ENCODE measurements at regions not wholly inside any gene's neighbourhood (a gene's known extent, or its start where the extent isn't known, plus 50 kb on each side); places are given as distances from the start of the nearest gene placed in this dataset.

GRCh38 chr10:108771106-108771505, 1152.2 kb downstream of the XPNPEP1 start:
- DNase-seq (ENCODE audit: low read depth in 1 of 2, low spot score in 2 of 2) = no peak
- no peak overlapping the region for H2BK15ac ChIP-seq (ENCODE audit: low read length)
- no peak overlapping the region for H3K4me3 ChIP-seq (ENCODE audit: extremely low read depth in 1 of 4, insufficient read depth in 2 of 4, low read depth in 3 of 4, low read length in 4 of 4)
- H3K18ac ChIP-seq (ENCODE audit: extremely low read depth, low read length) = no peak overlapping the region
- no peak overlapping the region for H4K5ac ChIP-seq (ENCODE audit: insufficient read length, low read depth, low read length)
- no peaks in the 10 kb centered on the region for H3K36me3 ChIP-seq (ENCODE audit: control insufficient read depth in 2 of 4, insufficient read depth in 4 of 4, low read length in 3 of 4)
- H3K4me1 ChIP-seq (replicated peaks in 1 of 4; ENCODE audit: control insufficient read depth in 3 of 4, insufficient read depth in 4 of 4, low read length in 3 of 4) = no peaks in the 10 kb centered on the region
- no peak overlapping the region; the same call in 1 of the 2 replicates for H2AFZ ChIP-seq (ENCODE audit: low read length)
- no peak overlapping the region for H3K4me2 ChIP-seq (ENCODE audit: insufficient read depth in 1 of 2, low read depth in 2 of 2, low read length in 2 of 2)
- CTCF ChIA-PET (ENCODE audit: partially characterized antibody) = interaction anchor here (0.6 to 0.7 kb wide), 3 partner anchors 120 to 1522 kb away, joined by 3 to 4 read pairs (median 3); no protein-coding TSS in a partner anchor
- H3K23me2 ChIP-seq (ENCODE audit: low read depth, low read length) = no peaks in the 10 kb centered on the region
- no peak overlapping the region for H2BK5ac ChIP-seq (ENCODE audit: low read depth, low read length)
- H3K9me3 ChIP-seq (ENCODE audit: insufficient read depth in 2 of 2, low read depth in 1 of 2, low read length in 1 of 2) = no peaks in the 10 kb centered on the region
- H3K14ac ChIP-seq (ENCODE audit: insufficient read length) = no peak overlapping the region
- H2BK12ac ChIP-seq (ENCODE audit: low read depth, low read length) = no peak overlapping the region
- POLR2A ChIA-PET (ENCODE audit: partially characterized antibody) = no interaction called here
- H4K20me1 ChIP-seq (replicated peaks in 1 of 2; ENCODE audit: control insufficient read depth in 1 of 2, insufficient read depth in 2 of 2, low read length in 2 of 2) = no peaks in the 10 kb centered on the region
- no peaks in the 10 kb centered on the region for H3K27me3 ChIP-seq (replicated peaks in 1 of 4; ENCODE audit: control insufficient read depth in 3 of 4, extremely low read depth in 1 of 4, insufficient read depth in 3 of 4, low read length in 3 of 4)
- no peak overlapping the region for H3K27ac ChIP-seq (ENCODE audit: low read depth, low read length)
- H2AK5ac ChIP-seq (ENCODE audit: low read depth, low read length) = no peak overlapping the region
- H3K56ac ChIP-seq (replicated peaks; ENCODE audit: insufficient read length, low read depth, low read length) = no peak overlapping the region
- H4K91ac ChIP-seq (replicated peaks; ENCODE audit: insufficient read length, low read length) = no peak overlapping the region
- no peaks in the 10 kb centered on the region for H3K79me1 ChIP-seq (ENCODE audit: low read depth, low read length)
- H3K79me2 ChIP-seq (ENCODE audit: control insufficient read depth in 1 of 2, insufficient read depth in 2 of 2, low read length in 2 of 2) = no peaks in the 10 kb centered on the region
- no peak overlapping the region for H4K8ac ChIP-seq (ENCODE audit: extremely low read depth, insufficient read depth, low read length)
- no peak overlapping the region for H3K23ac ChIP-seq (ENCODE audit: insufficient read length)
- no peak for FAIRE-seq
- H2BK120ac ChIP-seq (replicated peaks; ENCODE audit: low read depth, low read length) = no peak overlapping the region
- no peak overlapping the region for H2BK20ac ChIP-seq (ENCODE audit: low read length)
- H3K9ac ChIP-seq (replicated peaks in 1 of 4; ENCODE audit: extremely low read depth in 1 of 4, low read depth in 3 of 4, low read length in 3 of 4) = no peak overlapping the region
- H3K4ac ChIP-seq (replicated peaks; ENCODE audit: insufficient read length, low read depth, low read length) = no peak overlapping the region
- TF ChIP-seq CEBPB (IDR thresholded peaks at IDR 0.05; ENCODE audit: low read depth, low read length) = no peak
- TF ChIP-seq MAFK (IDR thresholded peaks at IDR 0.05; ENCODE audit: low read depth, low read length) = no peak
- TF ChIP-seq E2F6 (IDR thresholded peaks at IDR 0.05) = no peak
- no peak for TF ChIP-seq KDM4A (IDR thresholded peaks at IDR 0.05; ENCODE audit: low read depth, low read length, severe bottlenecking)
- no peak for TF ChIP-seq TBP (IDR thresholded peaks at IDR 0.05; ENCODE audit: low read depth, low read length)
- TF ChIP-seq, protein P1, sequence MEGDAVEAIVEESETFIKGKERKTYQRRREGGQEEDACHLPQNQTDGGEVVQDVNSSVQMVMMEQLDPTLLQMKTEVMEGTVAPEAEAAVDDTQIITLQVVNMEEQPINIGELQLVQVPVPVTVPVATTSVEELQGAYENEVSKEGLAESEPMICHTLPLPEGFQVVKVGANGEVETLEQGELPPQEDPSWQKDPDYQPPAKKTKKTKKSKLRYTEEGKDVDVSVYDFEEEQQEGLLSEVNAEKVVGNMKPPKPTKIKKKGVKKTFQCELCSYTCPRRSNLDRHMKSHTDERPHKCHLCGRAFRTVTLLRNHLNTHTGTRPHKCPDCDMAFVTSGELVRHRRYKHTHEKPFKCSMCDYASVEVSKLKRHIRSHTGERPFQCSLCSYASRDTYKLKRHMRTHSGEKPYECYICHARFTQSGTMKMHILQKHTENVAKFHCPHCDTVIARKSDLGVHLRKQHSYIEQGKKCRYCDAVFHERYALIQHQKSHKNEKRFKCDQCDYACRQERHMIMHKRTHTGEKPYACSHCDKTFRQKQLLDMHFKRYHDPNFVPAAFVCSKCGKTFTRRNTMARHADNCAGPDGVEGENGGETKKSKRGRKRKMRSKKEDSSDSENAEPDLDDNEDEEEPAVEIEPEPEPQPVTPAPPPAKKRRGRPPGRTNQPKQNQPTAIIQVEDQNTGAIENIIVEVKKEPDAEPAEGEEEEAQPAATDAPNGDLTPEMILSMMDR (IDR thresholded peaks at IDR 0.05; ENCODE audit: control extremely low read depth in 1 of 3, insufficient read depth in 1 of 3, low read depth in 1 of 3, low read length in 3 of 3) = no peak
- no peak for TF ChIP-seq YY1 (IDR thresholded peaks at IDR 0.05; ENCODE audit: low read depth, low read length)
- TF ChIP-seq RNF2 (IDR thresholded peaks at IDR 0.05; ENCODE audit: borderline replicate concordance, low read depth, low read length, missing control alignments, poor library complexity, severe bottlenecking) = no peak
